ENCODE measurements at regions not wholly inside any gene's neighbourhood (a gene's known extent, or its start where the extent isn't known, plus 50 kb on each side); places are given as distances from the start of the nearest gene placed in this dataset.
"Not testable (repeated sequence)": the region's sequence is repeated elsewhere in the genome, so short reads cannot be mapped to it uniquely, and the experiment has no call there.

DNA sequence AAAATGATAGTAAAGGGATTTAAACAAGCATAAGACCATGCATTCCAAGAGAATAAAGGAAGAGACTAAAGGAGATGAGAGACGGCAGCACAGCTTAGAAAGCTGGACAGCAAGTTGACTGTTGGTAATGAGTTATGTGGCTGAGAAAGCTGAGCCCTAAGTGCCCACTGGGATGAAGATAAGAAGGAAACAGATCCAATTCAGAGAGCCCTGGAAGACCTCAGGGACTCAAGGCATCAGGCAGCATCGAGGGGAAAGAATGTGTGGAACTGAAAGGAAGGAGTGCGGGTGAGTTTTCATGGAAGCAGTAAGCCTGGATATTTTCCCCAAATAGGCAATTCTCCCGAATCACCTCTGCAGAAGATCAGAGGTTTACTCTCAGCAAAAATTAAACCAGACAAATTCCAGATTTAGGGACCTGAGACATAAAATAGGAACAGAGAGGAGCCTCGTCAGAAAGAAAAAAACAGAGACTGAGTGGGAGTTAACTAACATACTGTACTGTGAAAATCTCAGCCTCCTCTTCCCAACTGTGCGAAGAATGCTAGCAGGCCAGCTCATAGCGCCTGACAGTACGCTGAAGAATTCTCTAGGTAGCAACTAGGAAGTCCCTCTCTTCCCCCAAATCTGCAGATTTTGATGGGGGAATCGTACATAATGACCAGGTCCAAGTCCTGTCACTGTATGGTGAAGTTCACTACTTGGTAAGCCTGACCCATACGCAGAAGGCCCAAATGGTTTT lies 187.7 kb upstream of the TAPT1 start:
- POLR2A ChIA-PET, result no interaction called here
- no peak overlapping the region for H3K27ac Mint-ChIP-seq
- H3K27me3 Mint-ChIP-seq, result peaks cover 2% of the 10 kb centered on the region
- H3K36me3 Mint-ChIP-seq, result no peaks in the 10 kb centered on the region
- no peak overlapping the region for H3K4me3 Mint-ChIP-seq
- peaks cover 2% of the 10 kb centered on the region for H3K4me1 Mint-ChIP-seq
- no peak for ATAC-seq (ENCODE audit: low read depth)
- no peak for DNase-seq
- H3K9me3 Mint-ChIP-seq, result peaks cover 3% of the 10 kb centered on the region

DNA sequence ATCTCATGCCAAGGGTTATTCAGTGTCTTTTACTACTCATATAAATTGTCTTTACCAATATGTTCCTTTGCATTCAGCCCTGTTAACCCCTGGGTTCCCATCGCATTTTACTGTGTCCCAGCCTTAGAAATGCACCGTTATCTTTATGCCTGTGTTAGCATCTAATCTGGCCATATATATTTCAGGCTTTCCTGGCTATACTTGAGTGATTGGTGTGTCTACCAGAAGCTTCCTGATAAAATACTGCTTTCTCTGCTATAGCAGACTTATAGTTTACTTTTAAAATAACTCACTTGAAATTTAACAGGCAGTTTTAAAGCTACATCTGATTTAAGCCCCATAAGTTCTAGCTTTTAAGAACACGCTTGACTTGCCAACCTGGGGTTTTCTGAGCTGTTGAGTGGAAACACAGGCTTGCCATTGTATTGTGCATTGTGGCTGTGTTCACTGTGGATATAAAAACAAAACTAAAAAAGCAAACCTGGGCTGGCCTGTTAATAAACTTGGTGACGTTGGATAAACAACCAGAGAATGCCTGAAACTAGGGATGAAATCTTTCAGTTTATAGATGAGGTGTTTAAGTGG lies 185.3 kb upstream of the TAPT1 start:
- H3K27me3 Mint-ChIP-seq, result peaks cover 2% of the 10 kb centered on the region
- POLR2A ChIA-PET, result no interaction called here
- DNase-seq (no peak), ATAC-seq (ENCODE audit: low read depth) (no peak)
- H3K27ac Mint-ChIP-seq, result no peak overlapping the region
- H3K4me3 Mint-ChIP-seq, result no peak overlapping the region
- no peaks in the 10 kb centered on the region for H3K36me3 Mint-ChIP-seq
- H3K4me1 Mint-ChIP-seq, result no peaks in the 10 kb centered on the region
- H3K9me3 Mint-ChIP-seq, result no peaks in the 10 kb centered on the region

DNA sequence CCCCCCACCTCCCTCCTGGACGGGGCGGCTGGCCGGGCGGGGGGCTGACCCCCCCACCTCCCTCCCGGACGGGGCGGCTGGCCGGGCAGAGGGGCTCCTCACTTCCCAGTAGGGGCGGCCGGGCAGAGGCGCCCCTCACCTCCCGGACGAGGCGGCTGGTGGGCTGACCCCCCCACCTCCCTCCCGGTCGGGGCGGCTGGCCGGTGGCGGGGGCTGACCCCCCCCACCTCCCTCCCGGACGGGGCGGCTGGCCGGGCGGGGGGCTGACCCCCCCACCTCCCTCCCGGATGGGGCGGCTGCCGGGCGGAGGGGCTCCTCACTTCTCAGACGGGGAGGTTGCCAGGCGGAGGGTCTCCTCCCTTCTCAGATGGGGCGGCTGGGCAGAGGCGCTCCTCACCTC lies 166.9 kb upstream of the TAPT1 start:
- H3K4me1 Mint-ChIP-seq; H3K9me3 Mint-ChIP-seq; ATAC-seq (ENCODE audit: low read depth); DNase-seq; H3K4me3 Mint-ChIP-seq; H3K36me3 Mint-ChIP-seq; H3K27ac Mint-ChIP-seq; H3K27me3 Mint-ChIP-seq; POLR2A ChIA-PET: not testable (repeated sequence)

DNA sequence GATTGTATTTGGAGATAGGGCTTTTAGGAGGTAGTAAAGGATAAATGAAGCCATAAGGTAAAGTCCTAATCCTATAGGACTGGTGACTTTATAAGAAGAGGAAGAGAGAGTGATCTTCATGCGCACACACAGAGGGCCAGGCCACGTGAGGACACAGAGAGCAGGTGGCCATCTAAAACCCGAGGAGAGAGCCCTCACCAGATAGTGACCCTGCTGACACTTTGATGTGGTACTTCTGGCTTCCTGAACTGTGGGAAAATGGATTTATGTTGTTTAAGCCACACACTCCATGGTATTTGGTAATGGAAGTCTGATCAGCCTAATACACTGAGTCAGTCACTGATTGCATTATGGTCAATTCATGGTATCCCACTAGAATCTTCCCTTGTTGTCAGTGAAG lies 164.9 kb upstream of the TAPT1 start:
- H3K27me3 Mint-ChIP-seq, result no peaks in the 10 kb centered on the region
- DNase-seq (no peak), ATAC-seq (ENCODE audit: low read depth) (no peak)
- H3K36me3 Mint-ChIP-seq, result no peaks in the 10 kb centered on the region
- H3K27ac Mint-ChIP-seq, result no peak overlapping the region
- no peaks in the 10 kb centered on the region for H3K9me3 Mint-ChIP-seq
- POLR2A ChIA-PET, result no interaction called here
- no peak overlapping the region for H3K4me3 Mint-ChIP-seq
- no peaks in the 10 kb centered on the region for H3K4me1 Mint-ChIP-seq

DNA sequence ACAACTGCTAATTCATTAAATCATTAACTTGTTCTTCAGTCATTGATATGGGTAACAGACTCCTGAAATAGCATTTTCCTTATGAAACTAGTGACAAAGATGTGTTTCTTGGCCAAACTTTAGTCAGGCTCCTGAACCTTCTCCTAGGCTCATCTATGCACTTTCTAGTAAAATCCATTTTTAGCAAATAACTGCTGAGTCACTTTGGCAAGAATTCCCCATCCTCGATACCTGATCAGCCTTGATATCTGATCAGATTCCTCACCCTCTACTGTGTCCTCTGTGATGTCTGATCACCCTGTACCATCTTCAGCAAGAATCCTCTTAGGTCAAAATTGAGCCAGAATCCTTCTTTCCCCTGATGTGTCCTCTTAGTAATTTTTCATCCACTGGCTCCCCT lies 161.2 kb upstream of the TAPT1 start:
- H3K9me3 Mint-ChIP-seq, result no peaks in the 10 kb centered on the region
- H3K4me3 Mint-ChIP-seq, result no peak overlapping the region
- DNase-seq, result no peak
- H3K36me3 Mint-ChIP-seq, result no peaks in the 10 kb centered on the region
- H3K4me1 Mint-ChIP-seq, result no peaks in the 10 kb centered on the region
- POLR2A ChIA-PET, result no interaction called here
- no peak for ATAC-seq (ENCODE audit: low read depth)
- no peak overlapping the region for H3K27ac Mint-ChIP-seq
- peaks cover 4% of the 10 kb centered on the region for H3K27me3 Mint-ChIP-seq

DNA sequence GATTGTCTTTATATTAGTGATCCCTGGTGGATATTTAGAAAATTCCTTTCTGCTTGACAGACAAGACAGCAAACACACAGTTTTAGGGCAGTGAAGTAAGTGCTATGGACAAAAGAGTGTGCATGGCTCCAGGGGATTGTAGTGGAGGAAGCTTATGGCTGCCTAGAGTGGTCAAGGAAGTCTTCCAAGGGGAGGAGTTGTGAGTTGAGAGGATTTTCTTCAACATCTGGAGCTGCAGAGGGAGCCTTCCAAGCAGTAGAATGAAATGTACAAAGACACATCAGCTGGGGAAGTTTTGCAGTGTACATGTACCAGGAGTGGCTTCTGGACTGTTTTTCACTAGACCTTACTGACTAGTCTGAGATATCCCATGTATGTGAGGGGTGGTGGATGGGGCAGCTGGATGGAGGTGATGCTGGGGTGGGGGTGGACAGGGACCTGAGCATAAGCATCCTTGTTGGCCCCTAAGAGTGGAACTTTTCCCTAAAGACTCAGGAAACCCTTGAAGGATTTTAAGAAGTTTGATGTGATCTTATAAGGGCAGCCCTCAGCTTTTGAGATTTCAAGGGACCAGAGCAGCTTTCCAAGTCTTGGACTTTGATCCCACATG lies 160.5 kb upstream of the TAPT1 start:
- no peak overlapping the region for H3K4me3 Mint-ChIP-seq
- H3K4me1 Mint-ChIP-seq, result no peaks in the 10 kb centered on the region
- peaks cover 4% of the 10 kb centered on the region for H3K27me3 Mint-ChIP-seq
- POLR2A ChIA-PET, result no interaction called here
- H3K9me3 Mint-ChIP-seq, result no peaks in the 10 kb centered on the region
- DNase-seq (no peak), ATAC-seq (ENCODE audit: low read depth) (no peak)
- H3K36me3 Mint-ChIP-seq, result no peaks in the 10 kb centered on the region
- no peak overlapping the region for H3K27ac Mint-ChIP-seq

DNA sequence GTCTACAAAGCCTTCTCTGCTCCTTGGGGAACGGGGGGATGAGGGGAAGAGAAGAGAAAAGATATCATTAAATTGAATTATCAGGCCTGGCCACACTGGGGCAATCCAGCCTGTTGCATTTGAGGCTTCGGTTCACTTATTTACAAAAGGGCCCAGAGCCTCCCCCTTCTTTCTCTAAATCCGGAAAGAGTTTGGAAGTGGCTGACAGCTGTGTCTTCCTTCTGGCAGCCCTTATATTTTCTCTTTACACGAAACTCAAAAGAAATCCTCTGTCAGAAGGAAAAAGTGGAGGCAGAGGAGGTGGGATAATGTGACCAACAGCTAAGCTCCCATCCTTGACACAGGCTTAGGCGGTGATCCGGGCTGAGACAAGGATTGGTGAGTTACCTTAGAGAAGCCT lies 158.3 kb upstream of the TAPT1 start:
- H3K36me3 Mint-ChIP-seq, result no peaks in the 10 kb centered on the region
- POLR2A ChIA-PET, result no interaction called here
- no peak overlapping the region for H3K27ac Mint-ChIP-seq
- no peak for DNase-seq
- no peak for ATAC-seq (ENCODE audit: low read depth)
- no peaks in the 10 kb centered on the region for H3K9me3 Mint-ChIP-seq
- H3K4me1 Mint-ChIP-seq, result no peaks in the 10 kb centered on the region
- H3K27me3 Mint-ChIP-seq, result peaks cover 4% of the 10 kb centered on the region
- no peak overlapping the region for H3K4me3 Mint-ChIP-seq

DNA sequence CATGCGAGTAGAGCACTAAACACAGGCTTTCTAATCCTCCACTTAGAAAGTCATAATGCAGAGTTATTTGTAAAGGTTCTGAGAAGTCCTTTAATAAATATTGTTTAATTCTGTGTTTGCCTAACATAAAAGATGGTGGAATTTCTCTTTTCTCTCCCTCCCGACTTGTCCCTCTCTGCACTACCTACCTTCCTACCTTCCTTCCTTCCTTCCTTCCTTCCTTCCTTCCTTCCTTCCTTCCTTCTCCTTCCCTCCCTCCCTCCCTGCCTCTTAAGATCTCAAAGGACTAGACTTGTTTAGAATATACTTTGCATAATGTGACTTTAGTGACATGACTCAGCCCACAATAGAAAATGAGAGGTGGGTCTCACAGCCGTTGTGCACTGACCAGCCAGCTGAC lies 156.3 kb upstream of the TAPT1 start:
- H3K27ac Mint-ChIP-seq, result no peak overlapping the region
- DNase-seq (no peak), ATAC-seq (ENCODE audit: low read depth) (no peak)
- H3K4me3 Mint-ChIP-seq, result no peak overlapping the region
- peaks cover 4% of the 10 kb centered on the region for H3K27me3 Mint-ChIP-seq
- no peaks in the 10 kb centered on the region for H3K4me1 Mint-ChIP-seq
- POLR2A ChIA-PET, result no interaction called here
- H3K36me3 Mint-ChIP-seq, result no peaks in the 10 kb centered on the region
- no peaks in the 10 kb centered on the region for H3K9me3 Mint-ChIP-seq

DNA sequence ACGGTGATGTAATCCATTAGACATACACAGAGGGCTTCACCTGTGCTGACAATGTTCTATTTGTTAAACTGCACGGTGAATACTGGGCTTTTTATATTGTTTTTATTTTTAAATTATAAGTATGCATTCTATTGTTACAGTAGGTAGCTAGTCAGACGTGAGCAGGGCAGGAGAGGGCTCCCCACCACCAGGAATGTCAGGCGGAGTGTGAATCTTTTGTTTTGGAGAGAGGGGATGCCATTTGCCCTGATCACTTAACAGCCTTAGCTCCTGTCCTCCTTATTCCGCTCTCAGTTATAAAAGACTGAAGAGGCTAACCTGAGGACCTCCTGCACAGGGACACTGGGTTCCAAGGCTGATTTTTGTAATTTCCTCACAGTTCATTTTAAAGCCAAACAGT lies 151.6 kb upstream of the TAPT1 start:
- Mint-ChIP-seq H3K36me3 (no peaks in the 10 kb centered on the region), H3K9me3 (no peaks in the 10 kb centered on the region), H3K27ac (no peak overlapping the region), H3K4me3 (no peak overlapping the region), H3K4me1 (no peaks in the 10 kb centered on the region), H3K27me3 (no peaks in the 10 kb centered on the region)
- no peak for DNase-seq
- POLR2A ChIA-PET, result no interaction called here
- ATAC-seq (ENCODE audit: low read depth), result no peak

DNA sequence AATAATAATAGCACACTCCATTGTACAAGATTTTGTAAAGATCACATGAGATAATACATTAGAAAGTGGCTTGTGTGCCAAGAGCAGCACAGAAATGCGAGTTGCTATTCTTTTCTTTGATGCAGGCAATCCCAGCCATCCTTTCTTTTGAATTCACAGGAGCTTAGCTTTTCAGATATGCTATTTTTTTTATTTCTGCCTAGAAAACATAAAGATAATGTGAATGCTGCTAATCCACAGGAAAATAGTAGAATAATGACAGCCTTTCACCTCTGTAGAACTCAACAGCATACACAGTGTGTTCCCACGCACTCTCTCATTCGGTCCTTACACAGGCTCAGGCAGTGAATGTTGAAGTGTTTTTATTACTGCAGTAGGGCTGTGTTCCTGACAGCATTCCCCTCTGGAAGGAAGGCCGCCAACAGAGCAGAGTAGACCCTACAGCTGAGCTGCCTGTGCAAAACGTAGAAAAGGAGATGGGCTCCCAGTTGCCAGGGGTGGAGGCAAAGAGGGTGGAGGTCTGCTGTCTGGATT lies 138.8 kb upstream of the TAPT1 start:
- H3K4me1 Mint-ChIP-seq, result no peaks in the 10 kb centered on the region
- POLR2A ChIA-PET, result no interaction called here
- no peak overlapping the region for H3K4me3 Mint-ChIP-seq
- ATAC-seq (ENCODE audit: low read depth) (no peak), DNase-seq (no peak)
- H3K9me3 Mint-ChIP-seq, result no peaks in the 10 kb centered on the region
- peaks cover 3% of the 10 kb centered on the region for H3K27me3 Mint-ChIP-seq
- no peak overlapping the region for H3K27ac Mint-ChIP-seq
- H3K36me3 Mint-ChIP-seq, result no peaks in the 10 kb centered on the region

DNA sequence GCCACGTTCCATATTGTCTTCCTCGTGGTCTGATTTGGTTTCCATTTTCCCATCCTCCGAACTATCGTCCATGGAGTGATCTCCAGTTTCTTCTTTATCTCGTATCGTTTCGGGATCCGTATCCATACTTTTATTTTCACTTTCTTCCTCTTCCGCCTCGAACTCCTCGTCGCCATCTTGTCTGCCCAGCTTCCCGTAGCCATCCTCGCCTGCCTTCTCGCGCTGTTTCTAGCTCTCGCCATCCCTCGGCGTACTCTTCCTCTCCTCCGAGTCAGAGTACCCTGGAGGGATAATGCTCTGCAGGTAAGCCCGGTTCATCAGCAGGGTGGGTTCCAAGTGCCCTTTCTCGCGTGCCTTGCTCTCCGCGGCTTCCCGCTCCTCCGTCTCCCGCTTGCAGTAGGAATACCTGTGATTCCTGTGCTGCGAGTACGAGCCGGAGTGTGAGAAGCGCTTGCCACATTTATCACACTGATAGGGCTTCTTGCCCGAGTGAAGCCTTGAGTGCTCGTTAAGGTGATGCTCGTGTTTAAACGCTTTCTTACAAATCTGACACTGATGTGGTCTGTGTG lies 134.5 kb upstream of the TAPT1 start:
- Mint-ChIP-seq H3K4me1 (no peaks in the 10 kb centered on the region), H3K27ac (no peak overlapping the region), H3K4me3 (peak overlapping the region; percentile 14), H3K36me3 (no peaks in the 10 kb centered on the region), H3K27me3 (peaks cover 3% of the 10 kb centered on the region), H3K9me3 (no peaks in the 10 kb centered on the region)
- ATAC-seq (ENCODE audit: low read depth) (no peak), DNase-seq (no peak)
- POLR2A ChIA-PET, result no interaction called here

DNA sequence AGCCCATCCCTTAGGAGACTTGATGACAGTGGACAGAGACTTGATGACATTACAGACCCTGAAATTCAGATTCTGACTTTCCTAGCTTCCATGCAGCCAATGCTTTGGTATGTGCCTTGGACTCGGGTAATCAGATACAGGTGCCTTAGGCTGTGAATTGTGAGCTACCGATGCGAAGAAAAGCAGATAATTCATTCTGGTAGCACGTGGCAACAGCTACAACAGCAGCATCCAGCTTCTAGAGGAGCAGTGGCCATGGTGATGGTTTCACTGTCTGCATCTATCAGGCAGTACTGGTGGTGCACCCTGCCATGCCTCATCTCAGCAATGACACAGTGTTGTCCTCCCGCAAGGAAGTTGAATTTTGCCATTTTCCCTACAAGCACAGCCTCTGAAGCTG lies 126.9 kb upstream of the TAPT1 start:
- POLR2A ChIA-PET, result no interaction called here
- H3K27ac Mint-ChIP-seq, result no peak overlapping the region
- no peak for ATAC-seq (ENCODE audit: low read depth)
- no peaks in the 10 kb centered on the region for H3K36me3 Mint-ChIP-seq
- no peaks in the 10 kb centered on the region for H3K27me3 Mint-ChIP-seq
- no peak overlapping the region for H3K4me3 Mint-ChIP-seq
- H3K9me3 Mint-ChIP-seq, result no peaks in the 10 kb centered on the region
- no peak for DNase-seq
- H3K4me1 Mint-ChIP-seq, result no peaks in the 10 kb centered on the region

DNA sequence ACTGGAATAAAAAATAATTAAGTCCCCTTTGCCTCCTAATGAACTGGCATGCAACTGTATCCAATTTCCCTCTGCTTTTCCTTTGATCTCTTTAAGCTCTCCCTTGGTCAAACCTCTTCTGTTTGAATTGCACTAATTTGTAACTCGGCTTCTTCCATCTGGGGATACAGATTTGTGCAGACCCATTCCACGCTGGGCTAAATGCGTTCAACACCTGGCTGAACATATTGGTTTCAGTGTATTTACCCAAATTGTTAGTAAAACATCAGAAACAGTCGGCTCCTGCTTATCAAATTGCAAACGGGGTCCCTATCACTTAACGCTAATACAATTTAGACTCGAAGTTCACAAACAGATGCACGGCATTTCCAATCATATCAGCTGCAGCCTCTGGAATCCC lies 124.9 kb upstream of the TAPT1 start:
- DNase-seq (no peak), ATAC-seq (ENCODE audit: low read depth) (no peak)
- no peaks in the 10 kb centered on the region for H3K36me3 Mint-ChIP-seq
- H3K4me1 Mint-ChIP-seq, result no peaks in the 10 kb centered on the region
- no peaks in the 10 kb centered on the region for H3K27me3 Mint-ChIP-seq
- H3K4me3 Mint-ChIP-seq, result no peak overlapping the region
- POLR2A ChIA-PET, result no interaction called here
- H3K27ac Mint-ChIP-seq, result no peak overlapping the region
- no peaks in the 10 kb centered on the region for H3K9me3 Mint-ChIP-seq

DNA sequence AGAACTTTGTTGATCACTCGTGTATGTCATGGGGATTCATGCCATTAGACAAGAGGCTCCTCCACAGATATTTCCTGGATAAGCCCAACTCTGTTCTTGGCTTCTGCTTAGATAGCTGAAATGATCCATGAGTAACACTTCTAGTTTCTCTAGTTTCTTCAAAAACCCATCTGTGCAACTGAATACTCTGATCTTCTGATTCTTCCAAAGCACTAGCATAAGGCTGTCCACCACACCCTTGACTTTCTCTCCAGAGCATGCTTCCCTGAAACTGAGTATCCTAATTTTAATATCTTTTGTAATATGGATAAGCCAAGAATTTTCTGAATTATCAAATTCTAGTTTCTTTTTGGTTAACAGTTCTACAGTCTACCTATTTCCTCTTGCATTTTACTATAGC lies 118.6 kb upstream of the TAPT1 start:
- H3K9me3 Mint-ChIP-seq, result no peaks in the 10 kb centered on the region
- no peak overlapping the region for H3K27ac Mint-ChIP-seq
- H3K27me3 Mint-ChIP-seq, result no peaks in the 10 kb centered on the region
- H3K4me1 Mint-ChIP-seq, result no peaks in the 10 kb centered on the region
- ATAC-seq (ENCODE audit: low read depth) (no peak), DNase-seq (no peak)
- H3K4me3 Mint-ChIP-seq, result no peak overlapping the region
- H3K36me3 Mint-ChIP-seq, result no peaks in the 10 kb centered on the region
- POLR2A ChIA-PET, result no interaction called here

Measured in activated naive CD8-positive, alpha-beta T cell treated with anti-CD3 and anti-CD28 coated beads, Interleukin-2, amount 10 ng/mL, durations not matched to agents 7 days and 5 days (primary cell).